ENCODE measurements at regions not wholly inside any gene's neighbourhood (a gene's known extent, or its start where the extent isn't known, plus 50 kb on each side); places are given as distances from the start of the nearest gene placed in this dataset.

DNA sequence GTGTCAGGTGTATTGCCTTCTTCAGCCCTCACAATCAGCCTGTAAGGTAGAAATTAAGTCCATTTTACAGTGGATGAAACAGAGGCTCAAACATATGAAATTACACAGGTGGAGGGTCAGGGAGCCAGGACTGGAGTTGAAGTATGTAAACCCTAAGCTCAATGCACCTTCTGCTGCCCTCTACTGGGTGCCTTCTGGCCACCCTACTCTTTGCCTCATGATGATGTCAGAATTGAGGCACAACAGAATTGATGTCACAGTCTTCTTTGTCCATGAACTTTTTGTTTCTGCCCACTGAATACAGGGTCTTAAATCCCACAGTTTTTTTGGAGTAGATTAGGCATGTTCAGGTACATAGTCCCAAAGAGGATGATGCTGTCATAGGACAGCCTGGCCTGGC lies 400.8 kb upstream of the CHD6 start (continued):
- TF ChIP-seq SMAD9 (CRISPR knock-in tag; IDR thresholded peaks at IDR 0.05) (no peak), SP1 (IDR thresholded peaks at IDR 0.05) (no peak), SP1 (CRISPR knock-in tag; IDR thresholded peaks at IDR 0.05) (no peak), ZBTB21 (CRISPR knock-in tag; IDR thresholded peaks at IDR 0.05) (peak; percentile 67), ZNF768 (CRISPR knock-in tag; IDR thresholded peaks at IDR 0.05) (no peak), ZNF703 (CRISPR knock-in tag; IDR thresholded peaks at IDR 0.05; ENCODE audit: borderline replicate concordance) (no peak), ZSCAN20 (CRISPR knock-in tag; IDR thresholded peaks at IDR 0.05; ENCODE audit: borderline replicate concordance) (no peak), STAG1 (CRISPR knock-in tag; IDR thresholded peaks at IDR 0.05) (peak; percentile 38; the same call in 1 of the 2 replicates), ETV5 (CRISPR knock-in tag; IDR thresholded peaks at IDR 0.05; ENCODE audit: borderline replicate concordance) (no peak), HOXA7 (CRISPR knock-in tag; IDR thresholded peaks at IDR 0.05) (no peak), ELF4 (CRISPR knock-in tag; IDR thresholded peaks at IDR 0.05; ENCODE audit: borderline replicate concordance) (no peak), GATAD1 (CRISPR knock-in tag; IDR thresholded peaks at IDR 0.05) (no peak), FOSL1 (CRISPR knock-in tag; IDR thresholded peaks at IDR 0.05; ENCODE audit: borderline replicate concordance) (no peak), CREB1 (IDR thresholded peaks at IDR 0.05) (peak; percentile 65; the same call in 1 of the 2 replicates), CREB1 (CRISPR knock-in tag; IDR thresholded peaks at IDR 0.05) (no peak)
- TF ChIP-seq, protein P1, sequence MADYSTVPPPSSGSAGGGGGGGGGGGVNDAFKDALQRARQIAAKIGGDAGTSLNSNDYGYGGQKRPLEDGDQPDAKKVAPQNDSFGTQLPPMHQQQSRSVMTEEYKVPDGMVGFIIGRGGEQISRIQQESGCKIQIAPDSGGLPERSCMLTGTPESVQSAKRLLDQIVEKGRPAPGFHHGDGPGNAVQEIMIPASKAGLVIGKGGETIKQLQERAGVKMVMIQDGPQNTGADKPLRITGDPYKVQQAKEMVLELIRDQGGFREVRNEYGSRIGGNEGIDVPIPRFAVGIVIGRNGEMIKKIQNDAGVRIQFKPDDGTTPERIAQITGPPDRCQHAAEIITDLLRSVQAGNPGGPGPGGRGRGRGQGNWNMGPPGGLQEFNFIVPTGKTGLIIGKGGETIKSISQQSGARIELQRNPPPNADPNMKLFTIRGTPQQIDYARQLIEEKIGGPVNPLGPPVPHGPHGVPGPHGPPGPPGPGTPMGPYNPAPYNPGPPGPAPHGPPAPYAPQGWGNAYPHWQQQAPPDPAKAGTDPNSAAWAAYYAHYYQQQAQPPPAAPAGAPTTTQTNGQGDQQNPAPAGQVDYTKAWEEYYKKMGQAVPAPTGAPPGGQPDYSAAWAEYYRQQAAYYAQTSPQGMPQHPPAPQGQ (CRISPR knock-in tag; IDR thresholded peaks at IDR 0.05; ENCODE audit: borderline replicate concordance): no peak
- TF ChIP-seq, protein P2, sequence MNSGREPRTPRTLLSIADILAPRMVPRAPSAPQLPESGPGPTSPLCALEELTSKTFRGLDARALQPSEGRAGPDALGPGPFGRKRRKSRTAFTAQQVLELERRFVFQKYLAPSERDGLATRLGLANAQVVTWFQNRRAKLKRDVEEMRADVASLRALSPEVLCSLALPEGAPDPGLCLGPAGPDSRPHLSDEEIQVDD (CRISPR knock-in tag; IDR thresholded peaks at IDR 0.05; ENCODE audit: borderline replicate concordance): no peak
- TF ChIP-seq, protein P3, sequence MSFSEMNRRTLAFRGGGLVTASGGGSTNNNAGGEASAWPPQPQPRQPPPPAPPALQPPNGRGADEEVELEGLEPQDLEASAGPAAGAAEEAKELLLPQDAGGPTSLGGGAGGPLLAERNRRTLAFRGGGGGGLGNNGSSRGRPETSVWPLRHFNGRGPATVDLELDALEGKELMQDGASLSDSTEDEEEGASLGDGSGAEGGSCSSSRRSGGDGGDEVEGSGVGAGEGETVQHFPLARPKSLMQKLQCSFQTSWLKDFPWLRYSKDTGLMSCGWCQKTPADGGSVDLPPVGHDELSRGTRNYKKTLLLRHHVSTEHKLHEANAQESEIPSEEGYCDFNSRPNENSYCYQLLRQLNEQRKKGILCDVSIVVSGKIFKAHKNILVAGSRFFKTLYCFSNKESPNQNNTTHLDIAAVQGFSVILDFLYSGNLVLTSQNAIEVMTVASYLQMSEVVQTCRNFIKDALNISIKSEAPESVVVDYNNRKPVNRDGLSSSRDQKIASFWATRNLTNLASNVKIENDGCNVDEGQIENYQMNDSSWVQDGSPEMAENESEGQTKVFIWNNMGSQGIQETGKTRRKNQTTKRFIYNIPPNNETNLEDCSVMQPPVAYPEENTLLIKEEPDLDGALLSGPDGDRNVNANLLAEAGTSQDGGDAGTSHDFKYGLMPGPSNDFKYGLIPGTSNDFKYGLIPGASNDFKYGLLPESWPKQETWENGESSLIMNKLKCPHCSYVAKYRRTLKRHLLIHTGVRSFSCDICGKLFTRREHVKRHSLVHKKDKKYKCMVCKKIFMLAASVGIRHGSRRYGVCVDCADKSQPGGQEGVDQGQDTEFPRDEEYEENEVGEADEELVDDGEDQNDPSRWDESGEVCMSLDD (CRISPR knock-in tag; IDR thresholded peaks at IDR 0.05; ENCODE audit: borderline replicate concordance): no peak
- TF ChIP-seq, protein P4, sequence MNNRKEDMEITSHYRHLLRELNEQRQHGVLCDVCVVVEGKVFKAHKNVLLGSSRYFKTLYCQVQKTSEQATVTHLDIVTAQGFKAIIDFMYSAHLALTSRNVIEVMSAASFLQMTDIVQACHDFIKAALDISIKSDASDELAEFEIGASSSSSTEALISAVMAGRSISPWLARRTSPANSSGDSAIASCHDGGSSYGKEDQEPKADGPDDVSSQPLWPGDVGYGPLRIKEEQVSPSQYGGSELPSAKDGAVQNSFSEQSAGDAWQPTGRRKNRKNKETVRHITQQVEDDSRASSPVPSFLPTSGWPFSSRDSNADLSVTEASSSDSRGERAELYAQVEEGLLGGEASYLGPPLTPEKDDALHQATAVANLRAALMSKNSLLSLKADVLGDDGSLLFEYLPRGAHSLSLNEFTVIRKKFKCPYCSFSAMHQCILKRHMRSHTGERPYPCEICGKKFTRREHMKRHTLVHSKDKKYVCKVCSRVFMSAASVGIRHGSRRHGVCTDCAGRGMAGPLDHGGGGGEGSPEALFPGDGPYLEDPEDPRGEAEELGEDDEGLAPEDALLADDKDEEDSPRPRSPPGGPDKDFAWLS (CRISPR knock-in tag; IDR thresholded peaks at IDR 0.05; ENCODE audit: borderline replicate concordance): no peak
- TF ChIP-seq, protein P5, sequence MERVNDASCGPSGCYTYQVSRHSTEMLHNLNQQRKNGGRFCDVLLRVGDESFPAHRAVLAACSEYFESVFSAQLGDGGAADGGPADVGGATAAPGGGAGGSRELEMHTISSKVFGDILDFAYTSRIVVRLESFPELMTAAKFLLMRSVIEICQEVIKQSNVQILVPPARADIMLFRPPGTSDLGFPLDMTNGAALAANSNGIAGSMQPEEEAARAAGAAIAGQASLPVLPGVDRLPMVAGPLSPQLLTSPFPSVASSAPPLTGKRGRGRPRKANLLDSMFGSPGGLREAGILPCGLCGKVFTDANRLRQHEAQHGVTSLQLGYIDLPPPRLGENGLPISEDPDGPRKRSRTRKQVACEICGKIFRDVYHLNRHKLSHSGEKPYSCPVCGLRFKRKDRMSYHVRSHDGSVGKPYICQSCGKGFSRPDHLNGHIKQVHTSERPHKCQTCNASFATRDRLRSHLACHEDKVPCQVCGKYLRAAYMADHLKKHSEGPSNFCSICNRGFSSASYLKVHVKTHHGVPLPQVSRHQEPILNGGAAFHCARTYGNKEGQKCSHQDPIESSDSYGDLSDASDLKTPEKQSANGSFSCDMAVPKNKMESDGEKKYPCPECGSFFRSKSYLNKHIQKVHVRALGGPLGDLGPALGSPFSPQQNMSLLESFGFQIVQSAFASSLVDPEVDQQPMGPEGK (CRISPR knock-in tag; IDR thresholded peaks at IDR 0.05): no peak
- TF ChIP-seq, protein P6, sequence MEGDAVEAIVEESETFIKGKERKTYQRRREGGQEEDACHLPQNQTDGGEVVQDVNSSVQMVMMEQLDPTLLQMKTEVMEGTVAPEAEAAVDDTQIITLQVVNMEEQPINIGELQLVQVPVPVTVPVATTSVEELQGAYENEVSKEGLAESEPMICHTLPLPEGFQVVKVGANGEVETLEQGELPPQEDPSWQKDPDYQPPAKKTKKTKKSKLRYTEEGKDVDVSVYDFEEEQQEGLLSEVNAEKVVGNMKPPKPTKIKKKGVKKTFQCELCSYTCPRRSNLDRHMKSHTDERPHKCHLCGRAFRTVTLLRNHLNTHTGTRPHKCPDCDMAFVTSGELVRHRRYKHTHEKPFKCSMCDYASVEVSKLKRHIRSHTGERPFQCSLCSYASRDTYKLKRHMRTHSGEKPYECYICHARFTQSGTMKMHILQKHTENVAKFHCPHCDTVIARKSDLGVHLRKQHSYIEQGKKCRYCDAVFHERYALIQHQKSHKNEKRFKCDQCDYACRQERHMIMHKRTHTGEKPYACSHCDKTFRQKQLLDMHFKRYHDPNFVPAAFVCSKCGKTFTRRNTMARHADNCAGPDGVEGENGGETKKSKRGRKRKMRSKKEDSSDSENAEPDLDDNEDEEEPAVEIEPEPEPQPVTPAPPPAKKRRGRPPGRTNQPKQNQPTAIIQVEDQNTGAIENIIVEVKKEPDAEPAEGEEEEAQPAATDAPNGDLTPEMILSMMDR (CRISPR knock-in tag; IDR thresholded peaks at IDR 0.05): peak; percentile 38
